K562 (cell line): ENCODE measurements at regions not wholly inside any gene's neighbourhood (a gene's known extent, or its start where the extent isn't known, plus 50 kb on each side); places are given as distances from the start of the nearest gene placed in this dataset.

Experiments used
- ATAC-seq: fragments of 200-7000 bp; cut with Tn5 transposase; 3 replicates; pipeline ENCODE4 v1.9.1; 2020; ENCODE audit warnings: moderate library complexity
- BruUV-seq: library from RNA; stranded (reverse); fragments of 400-500 nt; replicated peaks from 2 replicates; lab custom pipeline; 2021; lab: Mats Ljungman, UMichigan
- CTCF ChIA-PET: fragments of 300-600 bp; formaldehyde crosslinking; extraction: SDS; loops from one replicate; lab custom pipeline; 2021; ENCODE audit warnings: low intra/inter-chr PET ratio; lab: Yijun Ruan, JAX
- POLR2A ChIA-PET: fragments of 300-600, 350-650 bp; sonication (Branson Sonifier 250); formaldehyde crosslinking; extraction: SDS; loops from one replicate; lab custom pipeline; 2021; ENCODE audit warnings: antibody characterized with exemption, inconsistent platforms; lab: Yijun Ruan, JAX
- DNase-seq, 4 experiments: peaks; one replicate each; pipeline versions ENCODE4 v3.0.0 to v3.0.0-alpha.2; 2011 to 2018; ENCODE audit warnings: low spot score in 3 of 4, mixed read lengths in 3 of 4; ENCODE audit errors: extremely low read depth in 1 of 4
- FAIRE-seq: peaks from 2 replicates; lab custom pipeline; 2011; peaks lifted over from hg19 to GRCh38; lab: Jason Lieb, UNC
- H2AFZ ChIP-seq: 2 replicates; pipeline ENCODE4 v1.6.0; 2011; ENCODE audit warnings: low read depth, low read length, control low read depth, inconsistent platforms
- H3K27ac ChIP-seq: fragments of 200-600 bp; 3 replicates; pipeline ENCODE4 v1.8.0; 2011; ENCODE audit warnings: low read depth, mild to moderate bottlenecking, control low read depth, inconsistent platforms, low read length, moderate library complexity, mixed read lengths; ENCODE audit errors: extremely low read depth
- H3K27me3 ChIP-seq, 2 experiments: fragments of 300-600 bp in 1 of 2; 2 replicates in 1 of 2; 3 replicates in 1 of 2; pipeline versions ENCODE4 v1.6.0 to v1.8.0; 2011; ENCODE audit warnings: inconsistent platforms in 2 of 2, low read length in 2 of 2, mild to moderate bottlenecking in 1 of 2, mixed read lengths in 1 of 2, moderate library complexity in 1 of 2; ENCODE audit not compliant: control insufficient read depth in 2 of 2, insufficient read depth in 2 of 2
- H3K36me3 ChIP-seq: fragments of 300-600 bp; 3 replicates; pipeline ENCODE4 v1.8.0; 2011; ENCODE audit warnings: mild to moderate bottlenecking, low read length, inconsistent platforms; ENCODE audit not compliant: control insufficient read depth, insufficient read depth
- H3K4me1 ChIP-seq, 2 experiments: fragments of 200-600 bp in 1 of 2; replicated peaks in 1 of 2; 2 replicates in 1 of 2; 3 replicates in 1 of 2; pipeline versions ENCODE4 v1.5.1 to v1.8.0; 2011; ENCODE audit warnings: inconsistent platforms in 2 of 2, low read length in 2 of 2, mild to moderate bottlenecking in 1 of 2, mixed read lengths in 1 of 2, moderate library complexity in 1 of 2; ENCODE audit not compliant: control insufficient read depth in 2 of 2, insufficient read depth in 2 of 2
- H3K4me2 ChIP-seq: 2 replicates; pipeline ENCODE4 v1.6.1; 2011; ENCODE audit warnings: low read length, control low read depth, inconsistent platforms, mixed read lengths; ENCODE audit not compliant: insufficient read depth
- H3K4me3 ChIP-seq: fragments of 200-600 bp; sonication (generic), shearing (Covaris generic); 2 replicates; pipeline ENCODE4 v1.5.1; 2016; ENCODE audit warnings: control low read depth, inconsistent platforms
- H3K79me2 ChIP-seq: fragments of 200-600 bp; 3 replicates; pipeline ENCODE4 v1.8.0; 2011; ENCODE audit warnings: low read length, inconsistent platforms; ENCODE audit not compliant: control insufficient read depth, insufficient read depth
- H3K9ac ChIP-seq, 2 experiments: 2 replicates each; pipeline versions ENCODE4 v1.6.0 to v1.6.1; 2011; ENCODE audit warnings: low read depth in 2 of 2, low read length in 2 of 2, control low read depth in 1 of 2, inconsistent platforms in 1 of 2, mild to moderate bottlenecking in 1 of 2, mixed read lengths in 1 of 2; ENCODE audit not compliant: insufficient read depth in 1 of 2
- H3K9me1 ChIP-seq: one replicate; pipeline ENCODE4 v1.6.0; 2011; ENCODE audit warnings: inconsistent platforms, mild to moderate bottlenecking, low read length, moderate library complexity; ENCODE audit not compliant: control insufficient read depth, insufficient read depth
- H3K9me3 ChIP-seq: replicated peaks from 2 replicates; pipeline ENCODE4 v1.5.1; 2011; ENCODE audit warnings: low read depth, low read length, inconsistent platforms; ENCODE audit not compliant: control insufficient read depth, insufficient read depth
- H4K20me1 ChIP-seq: replicated peaks from 2 replicates; pipeline ENCODE4 v1.6.1; 2011; ENCODE audit warnings: low read length, inconsistent platforms, mixed read lengths; ENCODE audit not compliant: control insufficient read depth, insufficient read depth
- CCAR2 ChIP-seq: fragments of 200-400 bp; formaldehyde crosslinking; IDR thresholded peaks from 2 replicates; pipeline ENCODE4 v1.6.1; 2017; ENCODE audit warnings: mild to moderate bottlenecking, low read depth, low read length
- HDGF ChIP-seq: fragments of 450-650 bp; IDR thresholded peaks from 2 replicates; pipeline ENCODE4 v1.6.1; 2016
- NELFE ChIP-seq: IDR thresholded peaks from 2 replicates; pipeline ENCODE4 v1.6.1; 2011; ENCODE audit warnings: mild to moderate bottlenecking; ENCODE audit not compliant: insufficient read depth, insufficient read length
- NFIC ChIP-seq: fragments of 450-650 bp; IDR thresholded peaks from 2 replicates; pipeline ENCODE4 v1.6.1; 2017; ENCODE audit warnings: mild to moderate bottlenecking, inconsistent platforms
- POLR3G ChIP-seq: IDR thresholded peaks from 2 replicates; pipeline ENCODE4 v1.6.1; 2011; ENCODE audit not compliant: insufficient read length, insufficient replicate concordance; ENCODE audit errors: extremely low read depth
- RNF2 ChIP-seq: sonication (generic); IDR thresholded peaks from 2 replicates; pipeline ENCODE4 v1.6.1; 2016
- TCF15 ChIP-seq: fragments of 250-450 bp; sonication (Bioruptor Pico); IDR thresholded peaks from 2 replicates; pipeline ENCODE4 v1.8.0; 2022; ENCODE audit warnings: moderate library complexity, mild to moderate bottlenecking, inconsistent platforms
- TSC22D4 ChIP-seq: fragments of 450-650 bp; IDR thresholded peaks from 2 replicates; pipeline ENCODE4 v1.6.1; 2016; ENCODE audit warnings: missing genetic modification characterization, missing biosample characterization, control low read depth
- ZFP36 ChIP-seq: fragments of 150-350 bp; IDR thresholded peaks from 2 replicates; pipeline ENCODE4 v1.6.1; 2018; ENCODE audit warnings: low read length, low read depth; ENCODE audit not compliant: partially characterized antibody
- ZNF609 ChIP-seq: sonication (generic); formaldehyde crosslinking; IDR thresholded peaks from 2 replicates; pipeline ENCODE4 v1.8.1; 2023; ENCODE audit warnings: missing genetic modification reagents, mild to moderate bottlenecking, borderline replicate concordance
- WGBS: fragments of 100-300 bp; shearing (Covaris generic); methylation state at CpG from one replicate; pipeline ENCODE4 v1.1.6; 2016; ENCODE audit warnings: low coverage, mixed read lengths; ENCODE audit not compliant: insufficient coverage; ENCODE audit errors: missing lambda C conversion rate; 5-methylcytosine and 5-hydroxymethylcytosine counted together
- in situ Hi-C: fragments of 300-500 bp; cut with MboI; formaldehyde crosslinking; loops from 4 replicates; pipeline ENCODE4 v1.15.0; 2018; ENCODE audit warnings: inconsistent platforms, mixed read lengths
- intact Hi-C: fragments of 100-400 bp; cut with micrococcal nuclease; formaldehyde crosslinking; loops from 2 replicates; pipeline ENCODE4 v1.14.2; 2022
- TF ChIP-seq, protein P1 (sequence below): fragments of 450-650 bp; IDR thresholded peaks from 2 replicates; pipeline ENCODE4 v1.6.1; 2016; ENCODE audit warnings: antibody characterized with exemption
- TF ChIP-seq, protein P2 (sequence below): conservative IDR thresholded peaks from 2 replicates; pipeline ENCODE4 v1.6.1; 2011; ENCODE audit warnings: low read depth, mild to moderate bottlenecking, low read length; ENCODE audit not compliant: control insufficient read depth
- TF ChIP-seq, protein P3 (sequence below): sonication (generic); formaldehyde crosslinking; IDR thresholded peaks from 2 replicates; pipeline ENCODE4 v1.5.0; 2020; ENCODE audit warnings: missing genetic modification reagents

GRCh38 chr16:73323880-73324279, 276.0 kb upstream of the ZFHX3 start:
- no peak overlapping the region for H3K27ac ChIP-seq
- no peak for FAIRE-seq
- H3K4me2 ChIP-seq: no peak overlapping the region
- no peaks in the 10 kb centered on the region for H4K20me1 ChIP-seq
- 0% methylated on average over 1 of the region's 1 CpG for WGBS
- no peaks in the 10 kb centered on the region for H3K36me3 ChIP-seq
- no peak overlapping the region for H3K9ac ChIP-seq
- ChIA-PET CTCF (no interaction called here), POLR2A (no interaction called here)
- no peak for ATAC-seq
- BruUV-seq: no TSS peak
- in situ Hi-C loops: no loop called here
- no peak for DNase-seq
- TF ChIP-seq NELFE (no peak), HDGF (no peak), RNF2 (no peak), ZNF609 (CRISPR knock-in tag) (no peak), TCF15 (no peak), POLR3G (no peak), ZFP36 (no peak), TSC22D4 (no peak), NFIC (no peak), CCAR2 (no peak)
- TF ChIP-seq, protein P1, sequence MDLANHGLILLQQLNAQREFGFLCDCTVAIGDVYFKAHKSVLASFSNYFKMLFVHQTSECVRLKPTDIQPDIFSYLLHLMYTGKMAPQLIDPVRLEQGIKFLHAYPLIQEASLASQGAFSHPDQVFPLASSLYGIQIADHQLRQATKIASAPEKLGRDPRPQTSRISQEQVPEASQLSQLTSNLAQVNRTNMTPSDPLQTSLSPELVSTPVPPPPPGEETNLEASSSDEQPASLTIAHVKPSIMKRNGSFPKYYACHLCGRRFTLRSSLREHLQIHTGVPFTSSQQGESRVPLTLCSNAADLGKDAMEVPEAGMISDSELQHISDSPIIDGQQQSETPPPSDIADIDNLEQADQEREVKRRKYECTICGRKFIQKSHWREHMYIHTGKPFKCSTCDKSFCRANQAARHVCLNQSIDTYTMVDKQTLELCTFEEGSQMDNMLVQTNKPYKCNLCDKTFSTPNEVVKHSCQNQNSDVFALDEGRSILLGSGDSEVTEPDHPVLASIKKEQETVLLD: no peak
- TF ChIP-seq, protein P2, sequence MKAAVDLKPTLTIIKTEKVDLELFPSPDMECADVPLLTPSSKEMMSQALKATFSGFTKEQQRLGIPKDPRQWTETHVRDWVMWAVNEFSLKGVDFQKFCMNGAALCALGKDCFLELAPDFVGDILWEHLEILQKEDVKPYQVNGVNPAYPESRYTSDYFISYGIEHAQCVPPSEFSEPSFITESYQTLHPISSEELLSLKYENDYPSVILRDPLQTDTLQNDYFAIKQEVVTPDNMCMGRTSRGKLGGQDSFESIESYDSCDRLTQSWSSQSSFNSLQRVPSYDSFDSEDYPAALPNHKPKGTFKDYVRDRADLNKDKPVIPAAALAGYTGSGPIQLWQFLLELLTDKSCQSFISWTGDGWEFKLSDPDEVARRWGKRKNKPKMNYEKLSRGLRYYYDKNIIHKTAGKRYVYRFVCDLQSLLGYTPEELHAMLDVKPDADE: no peak
- TF ChIP-seq, protein P3, sequence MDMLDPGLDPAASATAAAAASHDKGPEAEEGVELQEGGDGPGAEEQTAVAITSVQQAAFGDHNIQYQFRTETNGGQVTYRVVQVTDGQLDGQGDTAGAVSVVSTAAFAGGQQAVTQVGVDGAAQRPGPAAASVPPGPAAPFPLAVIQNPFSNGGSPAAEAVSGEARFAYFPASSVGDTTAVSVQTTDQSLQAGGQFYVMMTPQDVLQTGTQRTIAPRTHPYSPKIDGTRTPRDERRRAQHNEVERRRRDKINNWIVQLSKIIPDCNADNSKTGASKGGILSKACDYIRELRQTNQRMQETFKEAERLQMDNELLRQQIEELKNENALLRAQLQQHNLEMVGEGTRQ (CRISPR knock-in tag): no peak
- TF ChIP-seq, all 486 proteins: peak for 0
- no peaks in the 10 kb centered on the region for H3K4me1 ChIP-seq
- no peaks in the 10 kb centered on the region for H3K9me1 ChIP-seq
- intact Hi-C loops: no loop called here
- H3K27me3 ChIP-seq: no peaks in the 10 kb centered on the region; a peak in 1 of 5 replicates
- no peaks in the 10 kb centered on the region for H3K9me3 ChIP-seq
- no peaks in the 10 kb centered on the region for H3K79me2 ChIP-seq
- no peak overlapping the region for H2AFZ ChIP-seq
- H3K4me3 ChIP-seq: no peak overlapping the region
